Nephron progenitor cell (in vitro differentiated cells): ENCODE measurements at regions not wholly inside any gene's neighbourhood (a gene's known extent, or its start where the extent isn't known, plus 50 kb on each side); places are given as distances from the start of the nearest gene placed in this dataset.
A peak's percentile ranks its signal among the peaks of the same experiment; 100 is the strongest.

Source experiments
- DNase-seq: peaks from one replicate; pipeline ENCODE4 v3.0.0; 2021
- H3K27ac Mint-ChIP-seq: 2 replicates; pipeline ENCODE4 v1.8.0; 2021; ENCODE audit warnings: mild to moderate bottlenecking, moderate library complexity, mixed read lengths
- H3K27me3 Mint-ChIP-seq: 2 replicates; pipeline ENCODE4 v1.8.0; 2021; ENCODE audit warnings: mild to moderate bottlenecking, low read depth, mixed read lengths; ENCODE audit not compliant: poor library complexity
- H3K36me3 Mint-ChIP-seq: 2 replicates; pipeline ENCODE4 v1.8.0; 2021; ENCODE audit warnings: low read depth, mixed read lengths
- H3K4me1 Mint-ChIP-seq: 2 replicates; pipeline ENCODE4 v1.8.0; 2021; ENCODE audit warnings: mixed read lengths
- H3K4me3 Mint-ChIP-seq: 2 replicates; pipeline ENCODE4 v1.8.0; 2021; ENCODE audit warnings: mild to moderate bottlenecking, moderate library complexity, mixed read lengths
- H3K9me3 Mint-ChIP-seq: 2 replicates; pipeline ENCODE4 v1.8.0; 2021; ENCODE audit warnings: mild to moderate bottlenecking, moderate library complexity, mixed read lengths
- CTCF ChIP-seq: fragments of 200-600 bp; sonication (generic); IDR thresholded peaks from 2 replicates; pipeline ENCODE4 v1.5.0; 2021; ENCODE audit warnings: antibody characterized with exemption

GRCh38 chr2:17171446-17172049 is 346.7 kb downstream of the RAD51AP2 start:
- peak; percentile 52 for DNase-seq
- Mint-ChIP-seq H3K27ac (no peak overlapping the region), H3K36me3 (no peaks in the 10 kb centered on the region), H3K27me3 (peaks cover 9% of the 10 kb centered on the region), H3K4me1 (peaks cover 5% of the 10 kb centered on the region), H3K4me3 (no peak overlapping the region), H3K9me3 (no peaks in the 10 kb centered on the region)
- TF ChIP-seq CTCF, result peak; percentile 83

DNA sequence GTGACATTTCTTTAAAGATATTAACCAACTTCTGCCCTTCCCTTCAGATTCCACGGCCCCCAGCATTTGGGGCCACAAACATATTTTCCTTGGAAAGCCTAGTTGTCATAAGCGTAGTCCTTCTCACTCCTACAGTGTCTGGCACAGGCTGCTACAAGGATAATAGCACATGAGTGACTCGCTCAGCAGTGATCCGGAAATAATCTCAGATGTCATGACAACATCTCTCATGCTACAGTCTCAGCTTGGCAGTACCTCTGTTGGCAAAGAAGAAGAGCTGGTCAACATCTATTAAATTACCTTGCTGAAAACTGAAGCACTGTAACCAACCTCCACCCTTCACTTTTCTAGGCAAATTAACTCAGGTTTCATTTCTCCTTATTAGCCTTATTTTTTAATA is 351.7 kb downstream of the RAD51AP2 start:
- DNase-seq, result no peak
- Mint-ChIP-seq H3K4me3 (no peak overlapping the region), H3K36me3 (no peaks in the 10 kb centered on the region), H3K27ac (no peak overlapping the region), H3K4me1 (peaks cover 3% of the 10 kb centered on the region), H3K27me3 (peaks cover 4% of the 10 kb centered on the region), H3K9me3 (no peaks in the 10 kb centered on the region)
- TF ChIP-seq CTCF, result no peak

GRCh38 chr2:17164550-17164949 is 353.7 kb downstream of the RAD51AP2 start:
- no peak for DNase-seq
- H3K27ac Mint-ChIP-seq, result no peak overlapping the region
- H3K27me3 Mint-ChIP-seq, result peaks cover 4% of the 10 kb centered on the region
- no peaks in the 10 kb centered on the region for H3K9me3 Mint-ChIP-seq
- no peaks in the 10 kb centered on the region for H3K4me1 Mint-ChIP-seq
- H3K36me3 Mint-ChIP-seq, result no peaks in the 10 kb centered on the region
- TF ChIP-seq CTCF, result no peak
- no peak overlapping the region for H3K4me3 Mint-ChIP-seq

DNA sequence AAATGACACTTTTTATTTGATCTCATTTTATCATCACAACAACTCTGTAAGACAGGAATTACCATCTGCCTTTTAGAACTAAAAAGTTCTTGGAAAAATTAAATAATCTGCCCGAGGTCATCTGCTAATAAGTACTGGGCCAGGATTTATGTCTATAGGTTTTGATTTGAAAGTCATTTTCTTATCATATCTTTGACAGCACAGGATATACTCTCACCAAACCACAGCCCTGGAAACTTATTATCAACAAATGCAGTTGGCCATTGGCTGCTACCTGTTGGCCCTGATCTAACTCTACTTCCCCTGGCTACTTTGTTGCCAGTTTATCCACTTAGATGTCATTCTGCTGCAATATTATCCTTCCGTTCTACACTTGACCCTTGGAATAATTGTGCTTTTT is 354.6 kb downstream of the RAD51AP2 start:
- Mint-ChIP-seq H3K4me3 (no peak overlapping the region), H3K27ac (no peak overlapping the region), H3K4me1 (no peaks in the 10 kb centered on the region), H3K36me3 (no peaks in the 10 kb centered on the region), H3K9me3 (no peaks in the 10 kb centered on the region), H3K27me3 (peaks cover 4% of the 10 kb centered on the region)
- no peak for TF ChIP-seq CTCF
- no peak for DNase-seq

GRCh38 chr2:17162713-17163112 is 355.5 kb downstream of the RAD51AP2 start:
- Mint-ChIP-seq H3K9me3 (no peaks in the 10 kb centered on the region), H3K4me3 (no peak overlapping the region), H3K4me1 (no peaks in the 10 kb centered on the region), H3K27me3 (no peaks in the 10 kb centered on the region), H3K27ac (no peak overlapping the region), H3K36me3 (no peaks in the 10 kb centered on the region)
- no peak for DNase-seq
- no peak for TF ChIP-seq CTCF

- DNase-seq, result no peak
- Mint-ChIP-seq H3K4me3 (no peak overlapping the region), H3K9me3 (no peaks in the 10 kb centered on the region), H3K4me1 (no peaks in the 10 kb centered on the region), H3K27me3 (no peaks in the 10 kb centered on the region), H3K36me3 (no peaks in the 10 kb centered on the region), H3K27ac (no peak overlapping the region)
- no peak for TF ChIP-seq CTCF
Measured at GRCh38 chr2:17160594-17160993, 357.6 kb downstream of the RAD51AP2 start.
